ENCODE measurements at regions not wholly inside any gene's neighbourhood (a gene's known extent, or its start where the extent isn't known, plus 50 kb on each side); places are given as distances from the start of the nearest gene placed in this dataset.

DNA sequence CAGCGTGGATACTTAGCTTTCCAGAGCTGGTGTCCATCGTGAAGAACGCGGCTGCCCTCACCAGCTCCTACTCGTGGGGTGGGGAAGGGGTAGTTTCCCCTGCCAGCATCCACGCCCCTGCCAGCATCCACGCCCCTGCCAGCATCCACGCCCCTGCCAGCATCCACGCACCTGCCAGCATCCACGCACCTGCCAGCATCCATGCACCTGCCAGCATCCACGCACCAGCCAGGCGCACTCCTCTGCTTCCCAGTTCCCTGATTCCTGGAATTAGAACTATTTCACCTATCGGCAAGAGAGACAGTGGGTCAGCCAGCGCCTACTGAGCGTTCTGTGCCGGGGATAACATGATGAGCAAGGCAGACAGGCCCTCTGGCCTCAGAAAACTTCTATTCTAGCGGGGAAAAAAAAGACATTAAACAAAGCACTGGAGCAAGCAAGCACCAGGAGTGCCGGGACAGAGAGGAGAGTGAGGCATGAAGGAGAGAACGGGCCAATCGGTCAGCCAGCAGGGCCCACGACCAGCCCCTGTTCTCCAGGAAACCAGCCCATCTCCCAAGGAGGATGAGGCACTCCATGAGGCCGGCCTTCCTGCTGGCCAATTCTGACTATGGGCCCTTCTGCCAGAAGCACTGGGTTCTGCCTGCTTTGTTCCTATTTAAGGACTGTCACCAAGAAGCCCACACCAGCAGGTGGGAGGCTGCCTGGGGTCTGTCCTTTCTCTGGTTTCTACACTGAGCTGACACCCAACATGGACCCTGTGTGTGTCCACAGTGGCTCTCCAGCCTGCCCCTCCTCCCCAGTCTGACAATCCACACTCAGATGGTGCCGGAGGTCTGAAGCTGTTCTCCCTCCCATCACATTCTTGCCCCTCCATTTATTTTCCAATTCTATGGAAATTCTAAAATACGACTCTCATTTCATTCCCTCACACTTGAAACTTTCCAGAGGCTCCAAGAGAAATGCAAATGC, 78.4 kb upstream of the SALL3 start:
- no peak overlapping the region for H3K4me3 ChIP-seq
- no peaks in the 10 kb centered on the region for H3K4me1 ChIP-seq
- no peaks in the 10 kb centered on the region for H3K27me3 ChIP-seq (ENCODE audit: low read depth)
- H3K9me3 ChIP-seq = no peaks in the 10 kb centered on the region
- in situ Hi-C loops (cut with MboI; ENCODE audit: low sequenced_read_pairs) = no loop called here
- no peaks in the 10 kb centered on the region for H3K36me3 ChIP-seq (replicated peaks)
- DNase-seq (ENCODE audit: low spot score in 2 of 2) = no peak

GRCh38 chr18:78901923-78902794, 77.5 kb upstream of the SALL3 start:
- H3K36me3 ChIP-seq (replicated peaks) = no peaks in the 10 kb centered on the region
- in situ Hi-C loops (cut with MboI; ENCODE audit: low sequenced_read_pairs) = no loop called here
- H3K27me3 ChIP-seq (ENCODE audit: low read depth) = no peaks in the 10 kb centered on the region
- no peak for DNase-seq (ENCODE audit: low spot score in 2 of 2)
- H3K9me3 ChIP-seq = no peaks in the 10 kb centered on the region
- no peaks in the 10 kb centered on the region for H3K4me1 ChIP-seq
- H3K4me3 ChIP-seq = no peak overlapping the region

GRCh38 chr18:78902795-78903435, 76.7 kb upstream of the SALL3 start:
- Histone ChIP-seq H3K36me3 (replicated peaks) (no peaks in the 10 kb centered on the region), H3K27me3 (ENCODE audit: low read depth) (no peaks in the 10 kb centered on the region), H3K4me1 (no peaks in the 10 kb centered on the region), H3K9me3 (no peaks in the 10 kb centered on the region), H3K4me3 (no peak overlapping the region)
- in situ Hi-C loops (cut with MboI; ENCODE audit: low sequenced_read_pairs) = no loop called here
- no peak for DNase-seq (ENCODE audit: low spot score in 2 of 2)

GRCh38 chr18:78903436-78904178, 76.0 kb upstream of the SALL3 start:
- no peak for DNase-seq (ENCODE audit: low spot score in 2 of 2)
- H3K36me3 ChIP-seq (replicated peaks) = no peaks in the 10 kb centered on the region
- no peak overlapping the region for H3K4me3 ChIP-seq
- no peaks in the 10 kb centered on the region for H3K9me3 ChIP-seq
- in situ Hi-C loops (cut with MboI; ENCODE audit: low sequenced_read_pairs) = no loop called here
- H3K4me1 ChIP-seq = no peaks in the 10 kb centered on the region
- H3K27me3 ChIP-seq (ENCODE audit: low read depth) = no peaks in the 10 kb centered on the region

DNA sequence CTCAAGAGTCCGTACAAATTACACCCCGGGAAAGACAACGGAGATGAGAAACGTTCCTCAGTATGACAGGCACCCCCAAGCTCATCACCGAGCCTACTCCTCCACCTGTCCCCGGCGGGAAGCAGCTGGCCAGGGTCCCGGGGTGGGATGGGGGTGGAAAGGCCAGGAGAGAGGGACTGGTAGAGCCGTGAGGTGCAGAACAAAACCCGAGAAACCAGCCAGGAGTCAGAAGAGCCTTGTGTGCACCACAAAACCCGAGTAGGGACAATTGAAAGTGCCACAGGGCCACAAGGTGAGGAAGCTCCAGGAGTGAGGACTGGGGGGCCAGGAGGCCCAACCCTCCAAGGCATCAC, 75.5 kb upstream of the SALL3 start:
- no peak for DNase-seq (ENCODE audit: low spot score in 2 of 2)

DNA sequence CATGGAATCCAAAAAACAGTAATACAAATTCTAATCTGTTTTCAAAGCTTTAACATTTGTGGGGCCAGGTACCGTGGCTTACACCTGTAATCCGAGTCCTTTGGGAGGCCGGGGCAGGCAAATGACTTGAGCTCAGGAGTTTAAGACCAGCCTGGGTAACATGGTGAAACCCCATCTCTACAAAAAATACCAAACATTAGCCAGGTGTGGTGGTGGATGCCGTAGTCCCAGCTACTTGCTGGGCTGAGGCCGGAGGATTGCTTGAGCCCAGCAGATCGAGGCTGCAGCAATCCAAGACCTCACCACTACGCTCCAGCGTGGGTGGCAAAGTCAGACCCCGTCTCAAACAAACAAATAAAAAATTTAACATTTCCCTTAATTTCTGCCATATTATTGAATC, 74.3 kb upstream of the SALL3 start:
- DNase-seq (ENCODE audit: low spot score in 2 of 2) = no peak
- in situ Hi-C loops (cut with MboI; ENCODE audit: low sequenced_read_pairs) = no loop called here
- H3K27me3 ChIP-seq (ENCODE audit: low read depth) = no peaks in the 10 kb centered on the region
- no peaks in the 10 kb centered on the region for H3K9me3 ChIP-seq
- H3K4me3 ChIP-seq = no peak overlapping the region
- no peaks in the 10 kb centered on the region for H3K36me3 ChIP-seq (replicated peaks)
- no peaks in the 10 kb centered on the region for H3K4me1 ChIP-seq

More for the DNA sequence above, 75.5 kb upstream of the SALL3 start:
- Histone ChIP-seq H3K4me3 (no peak overlapping the region), H3K36me3 (replicated peaks) (no peaks in the 10 kb centered on the region), H3K27me3 (ENCODE audit: low read depth) (no peaks in the 10 kb centered on the region), H3K4me1 (no peaks in the 10 kb centered on the region), H3K9me3 (no peaks in the 10 kb centered on the region)
- in situ Hi-C loops (cut with MboI; ENCODE audit: low sequenced_read_pairs) = no loop called here

DNA sequence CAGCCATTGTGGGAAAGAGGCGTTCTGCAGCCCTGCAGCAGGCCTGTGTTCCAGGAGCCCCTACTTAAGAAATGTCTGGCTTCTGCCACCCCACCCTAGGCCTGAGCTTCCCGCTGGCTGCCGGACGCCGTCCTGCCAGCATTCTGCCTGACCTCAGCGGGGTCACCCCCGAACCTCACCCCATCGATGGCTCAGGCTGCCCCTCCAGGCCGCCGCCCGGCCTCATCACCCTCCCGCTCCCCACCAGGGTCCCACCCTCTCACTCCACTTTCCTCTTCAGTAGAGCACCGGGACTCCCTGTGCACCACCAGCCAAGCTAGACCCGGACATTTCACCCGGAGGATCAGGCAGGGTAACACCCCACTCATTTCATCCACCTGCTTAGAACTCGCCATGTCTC, 73.6 kb upstream of the SALL3 start:
- Histone ChIP-seq H3K36me3 (replicated peaks) (no peaks in the 10 kb centered on the region), H3K4me3 (no peak overlapping the region), H3K9me3 (no peaks in the 10 kb centered on the region), H3K4me1 (no peaks in the 10 kb centered on the region), H3K27me3 (ENCODE audit: low read depth) (no peaks in the 10 kb centered on the region)
- in situ Hi-C loops (cut with MboI; ENCODE audit: low sequenced_read_pairs) = no loop called here
- DNase-seq (ENCODE audit: low spot score in 2 of 2) = no peak

- H3K27me3 ChIP-seq (ENCODE audit: low read depth) = no peaks in the 10 kb centered on the region
- no peak for DNase-seq (ENCODE audit: low spot score in 2 of 2)
- in situ Hi-C loops (cut with MboI; ENCODE audit: low sequenced_read_pairs) = no loop called here
- H3K4me1 ChIP-seq = no peaks in the 10 kb centered on the region
- no peak overlapping the region for H3K4me3 ChIP-seq
- no peaks in the 10 kb centered on the region for H3K9me3 ChIP-seq
- no peaks in the 10 kb centered on the region for H3K36me3 ChIP-seq (replicated peaks)
Measured at GRCh38 chr18:78908462-78909260, 71.0 kb upstream of the SALL3 start.

GRCh38 chr18:78911751-78912283, 67.8 kb upstream of the SALL3 start:
- no peak for DNase-seq (ENCODE audit: low spot score in 2 of 2)
- no peaks in the 10 kb centered on the region for H3K27me3 ChIP-seq (ENCODE audit: low read depth)
- H3K4me3 ChIP-seq = no peak overlapping the region
- no peaks in the 10 kb centered on the region for H3K4me1 ChIP-seq
- in situ Hi-C loops (cut with MboI; ENCODE audit: low sequenced_read_pairs) = no loop called here
- H3K9me3 ChIP-seq = no peaks in the 10 kb centered on the region; the same call in 1 of the 2 replicates
- no peaks in the 10 kb centered on the region for H3K36me3 ChIP-seq (replicated peaks)

GRCh38 chr18:78912336-78912735, 67.3 kb upstream of the SALL3 start:
- H3K36me3 ChIP-seq (replicated peaks) = no peaks in the 10 kb centered on the region
- DNase-seq (ENCODE audit: low spot score in 2 of 2) = no peak
- H3K27me3 ChIP-seq (ENCODE audit: low read depth) = no peaks in the 10 kb centered on the region
- H3K4me3 ChIP-seq = no peak overlapping the region
- in situ Hi-C loops (cut with MboI; ENCODE audit: low sequenced_read_pairs) = no loop called here
- no peaks in the 10 kb centered on the region; the same call in 1 of the 2 replicates for H3K9me3 ChIP-seq
- H3K4me1 ChIP-seq = no peaks in the 10 kb centered on the region

- in situ Hi-C loops (cut with MboI; ENCODE audit: low sequenced_read_pairs) = no loop called here
- H3K9me3 ChIP-seq = no peaks in the 10 kb centered on the region; the same call in 1 of the 2 replicates
- no peaks in the 10 kb centered on the region for H3K4me1 ChIP-seq
- no peak overlapping the region for H3K4me3 ChIP-seq
- H3K36me3 ChIP-seq (replicated peaks) = no peaks in the 10 kb centered on the region
- H3K27me3 ChIP-seq (ENCODE audit: low read depth) = no peaks in the 10 kb centered on the region
- DNase-seq (ENCODE audit: low spot score in 2 of 2) = no peak
Measured at GRCh38 chr18:78912844-78913243, 66.8 kb upstream of the SALL3 start.

DNA sequence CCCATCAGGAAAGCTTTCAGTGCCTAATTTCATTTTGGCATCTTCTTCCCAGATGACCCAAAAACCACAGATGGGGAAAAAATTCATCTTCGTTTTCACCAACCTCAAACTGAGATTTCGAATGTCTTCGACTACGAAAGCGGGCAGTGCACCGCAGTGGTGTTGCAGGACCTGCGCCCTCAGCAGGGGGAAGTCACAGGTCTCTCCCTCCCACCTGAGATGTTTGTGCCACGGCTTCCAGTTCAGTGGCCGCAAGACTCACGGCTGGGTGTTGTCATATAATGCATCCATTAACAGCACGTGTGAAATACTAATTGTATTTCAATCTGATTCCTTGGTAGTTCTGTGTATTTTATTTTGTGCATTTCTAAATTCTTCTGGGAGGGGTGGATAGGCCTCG, 66.2 kb upstream of the SALL3 start:
- Histone ChIP-seq H3K27me3 (ENCODE audit: low read depth) (no peaks in the 10 kb centered on the region), H3K36me3 (replicated peaks) (no peaks in the 10 kb centered on the region), H3K4me1 (no peaks in the 10 kb centered on the region), H3K4me3 (no peak overlapping the region), H3K9me3 (no peaks in the 10 kb centered on the region; the same call in 1 of the 2 replicates)
- DNase-seq (ENCODE audit: low spot score in 2 of 2) = no peak
- in situ Hi-C loops (cut with MboI; ENCODE audit: low sequenced_read_pairs) = no loop called here
